Esophagus squamous epithelium (tissue), 4 donors: ENCODE measurements at regions not wholly inside any gene's neighbourhood (a gene's known extent, or its start where the extent isn't known, plus 50 kb on each side); places are given as distances from the start of the nearest gene placed in this dataset.

Source experiments
- CTCF ChIP-seq, 6 experiments: fragments of 450-650 bp in 4 of 6; fragments of 200-600 bp in 2 of 6; sonication (generic) in 2 of 6; IDR thresholded peaks; one replicate each; pipeline ENCODE4 v1.5.1; 2016 to 2019; ENCODE audit warnings: antibody characterized with exemption in 6 of 6, mild to moderate bottlenecking in 4 of 6, moderate library complexity in 4 of 6
- POLR2A ChIP-seq, 4 donors: fragments of 450-650 bp; IDR thresholded peaks; one replicate each; pipeline ENCODE4 v1.6.1; 2017; ENCODE audit warnings: antibody characterized with exemption in 4 of 4, mild to moderate bottlenecking in 4 of 4, moderate library complexity in 3 of 4

- TF ChIP-seq CTCF (IDR thresholded peaks at IDR 0.05) (peak in 1 of 6 experiments; percentile 12), POLR2A (IDR thresholded peaks at IDR 0.05) (peak in 3 of 4 donors; percentile 22 to 61 (median 45))
Observed at GRCh38 chr9:129482521-129483414, 138.1 kb downstream of the C9orf50 start.
